ENCODE measurements at regions not wholly inside any gene's neighbourhood (a gene's known extent, or its start where the extent isn't known, plus 50 kb on each side); places are given as distances from the start of the nearest gene placed in this dataset.

DNA sequence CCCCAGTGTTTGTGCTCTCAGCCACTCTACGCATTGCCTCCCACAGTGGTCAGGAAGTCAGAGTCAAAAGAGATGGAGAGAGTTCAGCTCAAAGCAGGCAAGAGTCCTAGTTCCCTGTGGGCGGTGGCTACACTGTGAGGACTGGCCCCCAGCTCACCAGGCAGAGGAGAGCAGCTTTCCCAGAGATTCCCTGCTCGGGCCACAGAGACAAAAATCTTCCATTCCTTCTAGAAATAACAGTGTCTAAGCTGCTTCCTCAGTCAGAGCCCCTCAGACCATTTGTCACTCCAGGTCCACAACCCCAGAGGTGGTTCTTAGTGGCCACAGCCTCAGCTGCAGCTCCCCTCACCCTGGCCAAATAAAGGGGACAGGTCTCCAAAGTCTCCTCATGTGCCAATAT, 263.0 kb upstream of the RPL38 start:
- TF ChIP-seq POLR2AphosphoS5 (IDR thresholded peaks at IDR 0.05; ENCODE audit: low read depth, low read length) = no peak
- TF ChIP-seq, protein P1, sequence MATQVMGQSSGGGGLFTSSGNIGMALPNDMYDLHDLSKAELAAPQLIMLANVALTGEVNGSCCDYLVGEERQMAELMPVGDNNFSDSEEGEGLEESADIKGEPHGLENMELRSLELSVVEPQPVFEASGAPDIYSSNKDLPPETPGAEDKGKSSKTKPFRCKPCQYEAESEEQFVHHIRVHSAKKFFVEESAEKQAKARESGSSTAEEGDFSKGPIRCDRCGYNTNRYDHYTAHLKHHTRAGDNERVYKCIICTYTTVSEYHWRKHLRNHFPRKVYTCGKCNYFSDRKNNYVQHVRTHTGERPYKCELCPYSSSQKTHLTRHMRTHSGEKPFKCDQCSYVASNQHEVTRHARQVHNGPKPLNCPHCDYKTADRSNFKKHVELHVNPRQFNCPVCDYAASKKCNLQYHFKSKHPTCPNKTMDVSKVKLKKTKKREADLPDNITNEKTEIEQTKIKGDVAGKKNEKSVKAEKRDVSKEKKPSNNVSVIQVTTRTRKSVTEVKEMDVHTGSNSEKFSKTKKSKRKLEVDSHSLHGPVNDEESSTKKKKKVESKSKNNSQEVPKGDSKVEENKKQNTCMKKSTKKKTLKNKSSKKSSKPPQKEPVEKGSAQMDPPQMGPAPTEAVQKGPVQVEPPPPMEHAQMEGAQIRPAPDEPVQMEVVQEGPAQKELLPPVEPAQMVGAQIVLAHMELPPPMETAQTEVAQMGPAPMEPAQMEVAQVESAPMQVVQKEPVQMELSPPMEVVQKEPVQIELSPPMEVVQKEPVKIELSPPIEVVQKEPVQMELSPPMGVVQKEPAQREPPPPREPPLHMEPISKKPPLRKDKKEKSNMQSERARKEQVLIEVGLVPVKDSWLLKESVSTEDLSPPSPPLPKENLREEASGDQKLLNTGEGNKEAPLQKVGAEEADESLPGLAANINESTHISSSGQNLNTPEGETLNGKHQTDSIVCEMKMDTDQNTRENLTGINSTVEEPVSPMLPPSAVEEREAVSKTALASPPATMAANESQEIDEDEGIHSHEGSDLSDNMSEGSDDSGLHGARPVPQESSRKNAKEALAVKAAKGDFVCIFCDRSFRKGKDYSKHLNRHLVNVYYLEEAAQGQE (IDR thresholded peaks at IDR 0.05; ENCODE audit: insufficient read depth in 1 of 2, low read depth in 2 of 2, low read length in 2 of 2) = no peak
- TF ChIP-seq FOXP2 (optimal IDR thresholded peaks at IDR 0.05; ENCODE audit: borderline replicate concordance, extremely low read depth, extremely low read length, insufficient read depth) = no peak
- TF ChIP-seq SIN3A (IDR thresholded peaks at IDR 0.05; ENCODE audit: borderline replicate concordance, insufficient read depth, low read length) = no peak

Measured in PFSK-1 (cell line).